HL-60 (cell line): ENCODE measurements at regions not wholly inside any gene's neighbourhood (a gene's known extent, or its start where the extent isn't known, plus 50 kb on each side); places are given as distances from the start of the nearest gene placed in this dataset.
"Not testable (repeated sequence)": the region's sequence is repeated elsewhere in the genome, so short reads cannot be mapped to it uniquely, and the experiment has no call there.

ENCODE experiments used
- GABPA ChIP-seq: IDR thresholded peaks from 2 replicates; pipeline ENCODE4 v1.6.1; 2012; ENCODE audit warnings: low read depth
- POLR2AphosphoS5 ChIP-seq: IDR thresholded peaks from 2 replicates; pipeline ENCODE4 v1.6.1; 2012; ENCODE audit warnings: low read depth
- TF ChIP-seq, protein P1 (sequence below): IDR thresholded peaks from one replicate; pipeline ENCODE4 v1.5.1; 2011; ENCODE audit warnings: low read length, control low read depth, inconsistent platforms; ENCODE audit not compliant: insufficient read depth
- TF ChIP-seq, protein P2 (sequence below): IDR thresholded peaks from 2 replicates; pipeline ENCODE4 v1.6.1; 2012; ENCODE audit warnings: low read depth; ENCODE audit not compliant: insufficient replicate concordance

DNA sequence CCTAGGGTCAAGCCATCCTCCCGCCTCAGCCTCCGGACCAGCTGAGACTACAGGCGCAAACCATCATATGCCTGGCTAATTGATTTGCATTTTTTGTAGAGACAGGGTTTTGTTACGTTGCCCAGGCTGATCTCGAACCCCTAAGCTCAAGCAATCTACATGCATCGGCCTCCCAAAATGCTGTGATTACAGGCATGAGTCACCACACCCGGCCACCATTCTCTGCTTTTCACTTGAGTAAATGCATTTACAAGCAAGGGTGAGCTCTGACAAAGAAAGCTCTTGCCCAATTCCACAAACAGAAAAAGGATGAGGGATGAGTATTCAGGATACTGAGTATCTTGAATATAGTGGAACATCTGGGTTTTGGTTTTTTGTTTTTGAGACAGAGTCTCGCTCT, 172.9 kb upstream of the MXRA5 start:
- TF ChIP-seq, protein P1, sequence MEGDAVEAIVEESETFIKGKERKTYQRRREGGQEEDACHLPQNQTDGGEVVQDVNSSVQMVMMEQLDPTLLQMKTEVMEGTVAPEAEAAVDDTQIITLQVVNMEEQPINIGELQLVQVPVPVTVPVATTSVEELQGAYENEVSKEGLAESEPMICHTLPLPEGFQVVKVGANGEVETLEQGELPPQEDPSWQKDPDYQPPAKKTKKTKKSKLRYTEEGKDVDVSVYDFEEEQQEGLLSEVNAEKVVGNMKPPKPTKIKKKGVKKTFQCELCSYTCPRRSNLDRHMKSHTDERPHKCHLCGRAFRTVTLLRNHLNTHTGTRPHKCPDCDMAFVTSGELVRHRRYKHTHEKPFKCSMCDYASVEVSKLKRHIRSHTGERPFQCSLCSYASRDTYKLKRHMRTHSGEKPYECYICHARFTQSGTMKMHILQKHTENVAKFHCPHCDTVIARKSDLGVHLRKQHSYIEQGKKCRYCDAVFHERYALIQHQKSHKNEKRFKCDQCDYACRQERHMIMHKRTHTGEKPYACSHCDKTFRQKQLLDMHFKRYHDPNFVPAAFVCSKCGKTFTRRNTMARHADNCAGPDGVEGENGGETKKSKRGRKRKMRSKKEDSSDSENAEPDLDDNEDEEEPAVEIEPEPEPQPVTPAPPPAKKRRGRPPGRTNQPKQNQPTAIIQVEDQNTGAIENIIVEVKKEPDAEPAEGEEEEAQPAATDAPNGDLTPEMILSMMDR: not testable (repeated sequence)
- TF ChIP-seq, protein P2, sequence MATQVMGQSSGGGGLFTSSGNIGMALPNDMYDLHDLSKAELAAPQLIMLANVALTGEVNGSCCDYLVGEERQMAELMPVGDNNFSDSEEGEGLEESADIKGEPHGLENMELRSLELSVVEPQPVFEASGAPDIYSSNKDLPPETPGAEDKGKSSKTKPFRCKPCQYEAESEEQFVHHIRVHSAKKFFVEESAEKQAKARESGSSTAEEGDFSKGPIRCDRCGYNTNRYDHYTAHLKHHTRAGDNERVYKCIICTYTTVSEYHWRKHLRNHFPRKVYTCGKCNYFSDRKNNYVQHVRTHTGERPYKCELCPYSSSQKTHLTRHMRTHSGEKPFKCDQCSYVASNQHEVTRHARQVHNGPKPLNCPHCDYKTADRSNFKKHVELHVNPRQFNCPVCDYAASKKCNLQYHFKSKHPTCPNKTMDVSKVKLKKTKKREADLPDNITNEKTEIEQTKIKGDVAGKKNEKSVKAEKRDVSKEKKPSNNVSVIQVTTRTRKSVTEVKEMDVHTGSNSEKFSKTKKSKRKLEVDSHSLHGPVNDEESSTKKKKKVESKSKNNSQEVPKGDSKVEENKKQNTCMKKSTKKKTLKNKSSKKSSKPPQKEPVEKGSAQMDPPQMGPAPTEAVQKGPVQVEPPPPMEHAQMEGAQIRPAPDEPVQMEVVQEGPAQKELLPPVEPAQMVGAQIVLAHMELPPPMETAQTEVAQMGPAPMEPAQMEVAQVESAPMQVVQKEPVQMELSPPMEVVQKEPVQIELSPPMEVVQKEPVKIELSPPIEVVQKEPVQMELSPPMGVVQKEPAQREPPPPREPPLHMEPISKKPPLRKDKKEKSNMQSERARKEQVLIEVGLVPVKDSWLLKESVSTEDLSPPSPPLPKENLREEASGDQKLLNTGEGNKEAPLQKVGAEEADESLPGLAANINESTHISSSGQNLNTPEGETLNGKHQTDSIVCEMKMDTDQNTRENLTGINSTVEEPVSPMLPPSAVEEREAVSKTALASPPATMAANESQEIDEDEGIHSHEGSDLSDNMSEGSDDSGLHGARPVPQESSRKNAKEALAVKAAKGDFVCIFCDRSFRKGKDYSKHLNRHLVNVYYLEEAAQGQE: not testable (repeated sequence)
- TF ChIP-seq POLR2AphosphoS5, GABPA: not testable (repeated sequence)
